Smooth muscle cell (in vitro differentiated cells): ENCODE measurements at regions not wholly inside any gene's neighbourhood (a gene's known extent, or its start where the extent isn't known, plus 50 kb on each side); places are given as distances from the start of the nearest gene placed in this dataset.

ENCODE experiments used
- DNase-seq: peaks from one replicate; lab custom pipeline; 2025; ENCODE audit not compliant: unreplicated experiment; lab: John Stamatoyannopoulos, UW
- H2AFZ ChIP-seq: fragments of 200-600 bp; sonication (generic); 2 replicates; pipeline ENCODE4 v1.6.0; 2016; ENCODE audit warnings: antibody characterized with exemption, low read depth, mild to moderate bottlenecking
- H3F3A ChIP-seq: fragments of 200-600 bp; sonication (generic); 2 replicates; pipeline ENCODE4 v1.6.0; 2017; ENCODE audit warnings: antibody characterized with exemption, low read depth
- H3K27ac ChIP-seq: fragments of 200-600 bp; sonication (generic); 2 replicates; pipeline ENCODE4 v1.5.1; 2016; ENCODE audit warnings: low read depth, mild to moderate bottlenecking
- H3K27me3 ChIP-seq: fragments of 200-600 bp; sonication (generic); 2 replicates; pipeline ENCODE4 v1.6.1; 2016; ENCODE audit warnings: low read depth, mild to moderate bottlenecking
- H3K36me3 ChIP-seq: fragments of 200-600 bp; sonication (generic); 2 replicates; pipeline ENCODE4 v1.5.1; 2016; ENCODE audit warnings: low read depth
- H3K4me1 ChIP-seq: fragments of 200-600 bp; sonication (generic); 2 replicates; pipeline ENCODE4 v1.5.1; 2016; ENCODE audit warnings: low read depth
- H3K4me2 ChIP-seq: fragments of 200-600 bp; sonication (generic); 2 replicates; pipeline ENCODE4 v1.6.0; 2016; ENCODE audit warnings: mild to moderate bottlenecking
- H3K4me3 ChIP-seq: fragments of 200-600 bp; sonication (generic); 2 replicates; pipeline ENCODE4 v1.5.1; 2016; ENCODE audit warnings: mild to moderate bottlenecking
- H3K79me2 ChIP-seq: fragments of 200-600 bp; sonication (generic); 2 replicates; pipeline ENCODE4 v1.6.0; 2016; ENCODE audit warnings: low read depth, mild to moderate bottlenecking
- H3K9ac ChIP-seq: fragments of 200-600 bp; sonication (generic); 2 replicates; pipeline ENCODE4 v1.6.0; 2016; ENCODE audit warnings: low read depth
- H3K9me3 ChIP-seq: fragments of 200-600 bp; sonication (generic); replicated peaks from 2 replicates; pipeline ENCODE4 v1.5.1; 2016; ENCODE audit warnings: low read depth
- H4K20me1 ChIP-seq: fragments of 200-600 bp; sonication (generic); 2 replicates; pipeline ENCODE4 v1.6.0; 2016; ENCODE audit warnings: low read depth
- CTCF ChIP-seq: fragments of 200-600 bp; sonication (generic); IDR thresholded peaks from 2 replicates; pipeline ENCODE4 v1.5.1; 2017; ENCODE audit warnings: borderline replicate concordance, mild to moderate bottlenecking, antibody characterized with exemption; ENCODE audit not compliant: insufficient read depth, poor library complexity, severe bottlenecking
- WGBS: methylation state at CpG from one replicate; pipeline ENCODE4 v1.1.7; 2016; ENCODE audit warnings: low lambda C conversion rate; 5-methylcytosine and 5-hydroxymethylcytosine counted together

GRCh38 chr18:3340015-3340681 lies 78.2 kb downstream of the MYL12B start:
- no peaks in the 10 kb centered on the region for H3K79me2 ChIP-seq
- H3K9me3 ChIP-seq: no peaks in the 10 kb centered on the region
- no peaks in the 10 kb centered on the region for H3K27me3 ChIP-seq
- H3F3A ChIP-seq: no peaks in the 10 kb centered on the region
- H2AFZ ChIP-seq: no peak overlapping the region
- peak overlapping the region; percentile 22 for H3K4me2 ChIP-seq
- DNase-seq: no peak
- no peak for TF ChIP-seq CTCF
- no peak overlapping the region for H3K4me3 ChIP-seq
- H4K20me1 ChIP-seq: no peaks in the 10 kb centered on the region
- no peaks in the 10 kb centered on the region for H3K36me3 ChIP-seq
- H3K4me1 ChIP-seq: no peaks in the 10 kb centered on the region
- WGBS: 29% methylated on average over 6 of the region's 6 CpGs
- H3K27ac ChIP-seq: peak overlapping the region; percentile 97
- peak overlapping the region; percentile 89 for H3K9ac ChIP-seq

GRCh38 chr18:3340682-3341097 lies 78.8 kb downstream of the MYL12B start:
- H3K36me3 ChIP-seq: no peaks in the 10 kb centered on the region
- H3F3A ChIP-seq: peaks cover 4% of the 10 kb centered on the region
- no peak for DNase-seq
- no peaks in the 10 kb centered on the region for H4K20me1 ChIP-seq
- no peak for TF ChIP-seq CTCF
- H3K27me3 ChIP-seq: no peaks in the 10 kb centered on the region
- peak overlapping the region; percentile 89 for H3K9ac ChIP-seq
- H3K4me2 ChIP-seq: peak overlapping the region; percentile 22
- no peaks in the 10 kb centered on the region for H3K4me1 ChIP-seq
- no peaks in the 10 kb centered on the region for H3K79me2 ChIP-seq
- no peak overlapping the region for H3K4me3 ChIP-seq
- H2AFZ ChIP-seq: no peak overlapping the region
- H3K27ac ChIP-seq: peak overlapping the region; percentile 97
- H3K9me3 ChIP-seq: no peaks in the 10 kb centered on the region
- WGBS: 14% methylated on average over 2 of the region's 2 CpGs

- TF ChIP-seq CTCF: no peak
- peaks cover 5% of the 10 kb centered on the region for H3F3A ChIP-seq
- H3K27me3 ChIP-seq: no peaks in the 10 kb centered on the region
- WGBS: 93% methylated on average over 5 of the region's 5 CpGs
- no peaks in the 10 kb centered on the region for H4K20me1 ChIP-seq
- no peak overlapping the region for H3K27ac ChIP-seq
- no peaks in the 10 kb centered on the region for H3K36me3 ChIP-seq
- H3K9me3 ChIP-seq: no peaks in the 10 kb centered on the region
- H3K4me3 ChIP-seq: no peak overlapping the region
- no peak for DNase-seq
- H3K79me2 ChIP-seq: no peaks in the 10 kb centered on the region
- H3K9ac ChIP-seq: no peak overlapping the region
- H2AFZ ChIP-seq: no peak overlapping the region
- no peak overlapping the region for H3K4me2 ChIP-seq
- H3K4me1 ChIP-seq: peaks cover 4% of the 10 kb centered on the region
These were observed 80.7 kb downstream of the MYL12B start for GRCh38 chr18:3342628-3343027.

GRCh38 chr18:3345452-3345851 lies 83.5 kb downstream of the MYL12B start:
- no peak overlapping the region for H3K27ac ChIP-seq
- no peak overlapping the region for H3K9ac ChIP-seq
- no peak for DNase-seq
- H3K27me3 ChIP-seq: no peaks in the 10 kb centered on the region
- TF ChIP-seq CTCF: no peak
- H3F3A ChIP-seq: peaks cover 5% of the 10 kb centered on the region
- no peak overlapping the region for H2AFZ ChIP-seq
- H3K4me1 ChIP-seq: peaks cover 5% of the 10 kb centered on the region
- no peak overlapping the region for H3K4me3 ChIP-seq
- no peaks in the 10 kb centered on the region for H3K79me2 ChIP-seq
- no peaks in the 10 kb centered on the region for H3K36me3 ChIP-seq
- WGBS: 59% methylated on average over 2 of the region's 2 CpGs
- no peak overlapping the region for H3K4me2 ChIP-seq
- no peaks in the 10 kb centered on the region for H3K9me3 ChIP-seq
- H4K20me1 ChIP-seq: no peaks in the 10 kb centered on the region
